Neural cell (in vitro differentiated cells): ENCODE measurements at regions not wholly inside any gene's neighbourhood (a gene's known extent, or its start where the extent isn't known, plus 50 kb on each side); places are given as distances from the start of the nearest gene placed in this dataset.

Experiments
- H2AFZ ChIP-seq: fragments of 200-600, 300-800 bp; sonication (generic), shearing (Covaris generic); 2 replicates; pipeline ENCODE4 v1.6.0; 2014; ENCODE audit warnings: low read depth, mild to moderate bottlenecking, antibody characterized with exemption, low read length, moderate library complexity
- H3F3A ChIP-seq: fragments of 200-600 bp; shearing (Covaris generic); 2 replicates; pipeline ENCODE4 v1.6.1; 2016; ENCODE audit warnings: mild to moderate bottlenecking, moderate library complexity, mixed read lengths, antibody characterized with exemption, low read length; ENCODE audit not compliant: insufficient read depth, poor library complexity, severe bottlenecking
- H3K27ac ChIP-seq: fragments of 200-600, 300-800 bp; sonication (generic), shearing (Covaris generic); 2 replicates; pipeline ENCODE4 v1.5.1; 2014; ENCODE audit warnings: mild to moderate bottlenecking, low read length, moderate library complexity
- H3K27me3 ChIP-seq: fragments of 300-800, 200-600 bp; sonication (generic), shearing (Covaris generic); 2 replicates; pipeline ENCODE4 v1.6.0; 2014; ENCODE audit warnings: mild to moderate bottlenecking, low read depth, low read length, moderate library complexity; ENCODE audit not compliant: insufficient read depth
- H3K36me3 ChIP-seq: fragments of 300-800, 200-600 bp; sonication (generic), shearing (Covaris generic); 2 replicates; pipeline ENCODE4 v1.5.1; 2014; ENCODE audit warnings: mild to moderate bottlenecking, antibody characterized with exemption, low read length, moderate library complexity; ENCODE audit not compliant: insufficient read depth
- H3K4me2 ChIP-seq: fragments of 300-800, 200-600 bp; sonication (generic), shearing (Covaris generic); 2 replicates; pipeline ENCODE4 v1.6.0; 2014; ENCODE audit warnings: mild to moderate bottlenecking, low read length
- H3K4me3 ChIP-seq: fragments of 300-800, 200-600 bp; sonication (generic), shearing (Covaris generic); 2 replicates; pipeline ENCODE4 v1.5.1; 2014; ENCODE audit warnings: mild to moderate bottlenecking, low read length, moderate library complexity
- H3K79me2 ChIP-seq: fragments of 200-600 bp; shearing (Covaris generic); replicated peaks from 2 replicates; pipeline ENCODE4 v1.6.0; 2014; ENCODE audit warnings: mild to moderate bottlenecking, low read length, moderate library complexity; ENCODE audit not compliant: insufficient read depth
- H3K9ac ChIP-seq: fragments of 300-800, 200-600 bp; sonication (generic), shearing (Covaris generic); 2 replicates; pipeline ENCODE4 v1.6.1; 2016; ENCODE audit warnings: mild to moderate bottlenecking, low read length, mixed read lengths
- H3K9me2 ChIP-seq: fragments of 200-600 bp; shearing (Covaris generic); 2 replicates; pipeline ENCODE4 v1.6.1; 2016; ENCODE audit warnings: mild to moderate bottlenecking, low read length, mixed read lengths; ENCODE audit not compliant: insufficient read depth
- H3K9me3 ChIP-seq: fragments of 200-600, 300-800 bp; sonication (generic), shearing (Covaris generic); 2 replicates; pipeline ENCODE4 v1.6.1; 2016; ENCODE audit warnings: mild to moderate bottlenecking, mixed run types, low read length, moderate library complexity, mixed read lengths
- H4K20me1 ChIP-seq: fragments of 200-600 bp; shearing (Covaris generic); 2 replicates; pipeline ENCODE4 v1.6.1; 2016; ENCODE audit warnings: mild to moderate bottlenecking, mixed run types; ENCODE audit not compliant: insufficient read depth
- CTCF ChIP-seq: fragments of 450-650 bp; IDR thresholded peaks from 2 replicates; pipeline ENCODE4 v1.5.1; 2014; ENCODE audit warnings: antibody characterized with exemption, mild to moderate bottlenecking, moderate library complexity; ENCODE audit not compliant: poor library complexity, severe bottlenecking
- EP300 ChIP-seq: fragments of 450-650 bp; conservative IDR thresholded peaks from 2 replicates; pipeline ENCODE4 v1.6.1; 2014; ENCODE audit warnings: antibody characterized with exemption, mild to moderate bottlenecking, moderate library complexity; ENCODE audit not compliant: poor library complexity, severe bottlenecking
- EZH2 ChIP-seq: fragments of 200-600, 300-800 bp; shearing (Covaris generic), sonication (generic); IDR thresholded peaks from 2 replicates; pipeline ENCODE4 v1.6.1; 2014; ENCODE audit warnings: antibody characterized with exemption, low read length, borderline replicate concordance, mild to moderate bottlenecking; ENCODE audit not compliant: insufficient read depth, poor library complexity, severe bottlenecking
- MXI1 ChIP-seq: fragments of 450-650 bp; conservative IDR thresholded peaks from 2 replicates; pipeline ENCODE4 v1.6.1; 2014; ENCODE audit warnings: antibody characterized with exemption, mild to moderate bottlenecking; ENCODE audit not compliant: poor library complexity, severe bottlenecking
- POLR2AphosphoS5 ChIP-seq: IDR thresholded peaks from 2 replicates; pipeline ENCODE4 v1.6.1; 2012
- RAD21 ChIP-seq: fragments of 450-650 bp; conservative IDR thresholded peaks from 2 replicates; pipeline ENCODE4 v1.6.1; 2014; ENCODE audit warnings: antibody characterized with exemption, mild to moderate bottlenecking, moderate library complexity
- SMC3 ChIP-seq: fragments of 450-650 bp; conservative IDR thresholded peaks from 2 replicates; pipeline ENCODE4 v1.6.1; 2014; ENCODE audit warnings: antibody characterized with exemption, mild to moderate bottlenecking, moderate library complexity; ENCODE audit not compliant: poor library complexity
- TAF1 ChIP-seq: IDR thresholded peaks from 2 replicates; pipeline ENCODE4 v1.6.1; 2012; ENCODE audit warnings: low read depth
- TF ChIP-seq, protein P1 (sequence below): IDR thresholded peaks from 2 replicates; pipeline ENCODE4 v1.6.1; 2012; ENCODE audit warnings: borderline replicate concordance

- TF ChIP-seq, protein P1, sequence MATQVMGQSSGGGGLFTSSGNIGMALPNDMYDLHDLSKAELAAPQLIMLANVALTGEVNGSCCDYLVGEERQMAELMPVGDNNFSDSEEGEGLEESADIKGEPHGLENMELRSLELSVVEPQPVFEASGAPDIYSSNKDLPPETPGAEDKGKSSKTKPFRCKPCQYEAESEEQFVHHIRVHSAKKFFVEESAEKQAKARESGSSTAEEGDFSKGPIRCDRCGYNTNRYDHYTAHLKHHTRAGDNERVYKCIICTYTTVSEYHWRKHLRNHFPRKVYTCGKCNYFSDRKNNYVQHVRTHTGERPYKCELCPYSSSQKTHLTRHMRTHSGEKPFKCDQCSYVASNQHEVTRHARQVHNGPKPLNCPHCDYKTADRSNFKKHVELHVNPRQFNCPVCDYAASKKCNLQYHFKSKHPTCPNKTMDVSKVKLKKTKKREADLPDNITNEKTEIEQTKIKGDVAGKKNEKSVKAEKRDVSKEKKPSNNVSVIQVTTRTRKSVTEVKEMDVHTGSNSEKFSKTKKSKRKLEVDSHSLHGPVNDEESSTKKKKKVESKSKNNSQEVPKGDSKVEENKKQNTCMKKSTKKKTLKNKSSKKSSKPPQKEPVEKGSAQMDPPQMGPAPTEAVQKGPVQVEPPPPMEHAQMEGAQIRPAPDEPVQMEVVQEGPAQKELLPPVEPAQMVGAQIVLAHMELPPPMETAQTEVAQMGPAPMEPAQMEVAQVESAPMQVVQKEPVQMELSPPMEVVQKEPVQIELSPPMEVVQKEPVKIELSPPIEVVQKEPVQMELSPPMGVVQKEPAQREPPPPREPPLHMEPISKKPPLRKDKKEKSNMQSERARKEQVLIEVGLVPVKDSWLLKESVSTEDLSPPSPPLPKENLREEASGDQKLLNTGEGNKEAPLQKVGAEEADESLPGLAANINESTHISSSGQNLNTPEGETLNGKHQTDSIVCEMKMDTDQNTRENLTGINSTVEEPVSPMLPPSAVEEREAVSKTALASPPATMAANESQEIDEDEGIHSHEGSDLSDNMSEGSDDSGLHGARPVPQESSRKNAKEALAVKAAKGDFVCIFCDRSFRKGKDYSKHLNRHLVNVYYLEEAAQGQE: no peak
- TF ChIP-seq POLR2AphosphoS5 (no peak), MXI1 (no peak), RAD21 (no peak), TAF1 (no peak), EZH2 (no peak), EP300 (no peak), SMC3 (no peak), CTCF (no peak)
- no peaks in the 10 kb centered on the region for H4K20me1 ChIP-seq
- H3F3A ChIP-seq: no peaks in the 10 kb centered on the region
- H3K27me3 ChIP-seq: no peaks in the 10 kb centered on the region
- H3K4me3 ChIP-seq: no peak overlapping the region
- H3K36me3 ChIP-seq: no peaks in the 10 kb centered on the region
- H3K27ac ChIP-seq: no peak overlapping the region
- no peak overlapping the region for H3K9ac ChIP-seq
- H2AFZ ChIP-seq: no peak overlapping the region
- peaks cover 7% of the 10 kb centered on the region for H3K9me3 ChIP-seq
- H3K9me2 ChIP-seq: no peaks in the 10 kb centered on the region
- H3K79me2 ChIP-seq: no peaks in the 10 kb centered on the region
- no peak overlapping the region for H3K4me2 ChIP-seq
These were observed 495.8 kb upstream of the ACVR2A start for GRCh38 chr2:147348931-147349555.

GRCh38 chr2:147346142-147346541 is 498.7 kb upstream of the ACVR2A start:
- Histone ChIP-seq H3K9me3 (peaks cover 7% of the 10 kb centered on the region), H3K9ac (no peak overlapping the region)

More at GRCh38 chr2:147346142-147346541, 498.7 kb upstream of the ACVR2A start:
- Histone ChIP-seq H3K27me3 (no peaks in the 10 kb centered on the region), H3F3A (no peaks in the 10 kb centered on the region), H3K79me2 (no peaks in the 10 kb centered on the region), H4K20me1 (no peaks in the 10 kb centered on the region), H3K36me3 (no peaks in the 10 kb centered on the region), H3K4me2 (no peak overlapping the region), H2AFZ (no peak overlapping the region), H3K9me2 (no peaks in the 10 kb centered on the region), H3K27ac (no peak overlapping the region), H3K4me3 (no peak overlapping the region)
- TF ChIP-seq RAD21 (no peak), EP300 (no peak), TAF1 (no peak), MXI1 (no peak), CTCF (no peak), SMC3 (no peak), EZH2 (no peak), POLR2AphosphoS5 (no peak)
- TF ChIP-seq, protein P1: no peak
